ENCODE measurements at regions not wholly inside any gene's neighbourhood (a gene's known extent, or its start where the extent isn't known, plus 50 kb on each side); places are given as distances from the start of the nearest gene placed in this dataset.

- Histone ChIP-seq H3K27me3 (ENCODE audit: control insufficient read depth in 1 of 2, insufficient read depth in 2 of 2, low read length in 2 of 2) (no peaks in the 10 kb centered on the region), H3K9me3 (ENCODE audit: control insufficient read depth in 2 of 2, insufficient read depth in 1 of 2, low read depth in 1 of 2, low read length in 1 of 2) (no peaks in the 10 kb centered on the region), H3K4me1 (ENCODE audit: control insufficient read depth in 2 of 2, insufficient read depth in 2 of 2, low read length in 1 of 2) (no peaks in the 10 kb centered on the region), H3K4me3 (ENCODE audit: low read depth in 1 of 2, low read length in 2 of 2) (no peak overlapping the region), H3K36me3 (ENCODE audit: control insufficient read depth in 2 of 2, insufficient read depth in 2 of 2, low read length in 1 of 2) (no peaks in the 10 kb centered on the region), H3K27ac (ENCODE audit: low read depth in 2 of 2, low read length in 1 of 2) (no peak overlapping the region)
- 83 to 87% methylated on average over 7 of the region's 7 CpGs for WGBS, 2 donors
Observed at GRCh38 chr4:111681751-111682150, 463.5 kb upstream of the FAM241A start.

- Histone ChIP-seq H3K9me3 (ENCODE audit: control insufficient read depth in 2 of 2, insufficient read depth in 1 of 2, low read depth in 1 of 2, low read length in 1 of 2) (no peaks in the 10 kb centered on the region), H3K4me3 (ENCODE audit: low read depth in 1 of 2, low read length in 2 of 2) (no peak overlapping the region), H3K4me1 (ENCODE audit: control insufficient read depth in 2 of 2, insufficient read depth in 2 of 2, low read length in 1 of 2) (no peaks in the 10 kb centered on the region), H3K27me3 (ENCODE audit: control insufficient read depth in 1 of 2, insufficient read depth in 2 of 2, low read length in 2 of 2) (no peaks in the 10 kb centered on the region), H3K27ac (ENCODE audit: low read depth in 2 of 2, low read length in 1 of 2) (no peak overlapping the region), H3K36me3 (ENCODE audit: control insufficient read depth in 2 of 2, insufficient read depth in 2 of 2, low read length in 1 of 2) (no peaks in the 10 kb centered on the region)
- 91% methylated on average over 3 of the region's 3 CpGs for WGBS, 2 donors
Observed at GRCh38 chr4:111685205-111685604, 460.0 kb upstream of the FAM241A start.

- H3K9me3 ChIP-seq (ENCODE audit: control insufficient read depth in 2 of 2, insufficient read depth in 1 of 2, low read depth in 1 of 2, low read length in 1 of 2) = no peaks in the 10 kb centered on the region
- H3K36me3 ChIP-seq (ENCODE audit: control insufficient read depth in 2 of 2, insufficient read depth in 2 of 2, low read length in 1 of 2) = no peaks in the 10 kb centered on the region
- no peaks in the 10 kb centered on the region for H3K27me3 ChIP-seq (ENCODE audit: control insufficient read depth in 1 of 2, insufficient read depth in 2 of 2, low read length in 2 of 2)
- H3K27ac ChIP-seq (ENCODE audit: low read depth in 2 of 2, low read length in 1 of 2) = no peak overlapping the region
- no peak overlapping the region for H3K4me3 ChIP-seq (ENCODE audit: low read depth in 1 of 2, low read length in 2 of 2)
- H3K4me1 ChIP-seq (ENCODE audit: control insufficient read depth in 2 of 2, insufficient read depth in 2 of 2, low read length in 1 of 2) = no peaks in the 10 kb centered on the region
Observed at GRCh38 chr4:111689214-111689613, 456.0 kb upstream of the FAM241A start.

GRCh38 chr4:111689731-111690130 is 455.5 kb upstream of the FAM241A start:
- no peak overlapping the region for H3K27ac ChIP-seq (ENCODE audit: low read depth in 2 of 2, low read length in 1 of 2)
- H3K4me1 ChIP-seq (ENCODE audit: control insufficient read depth in 2 of 2, insufficient read depth in 2 of 2, low read length in 1 of 2) = no peaks in the 10 kb centered on the region
- no peak overlapping the region for H3K4me3 ChIP-seq (ENCODE audit: low read depth in 1 of 2, low read length in 2 of 2)
- no peaks in the 10 kb centered on the region for H3K36me3 ChIP-seq (ENCODE audit: control insufficient read depth in 2 of 2, insufficient read depth in 2 of 2, low read length in 1 of 2)
- H3K27me3 ChIP-seq (ENCODE audit: control insufficient read depth in 1 of 2, insufficient read depth in 2 of 2, low read length in 2 of 2) = no peaks in the 10 kb centered on the region
- WGBS, 2 donors = 34 to 37% methylated on average over 1 of the region's 1 CpG
- H3K9me3 ChIP-seq (ENCODE audit: control insufficient read depth in 2 of 2, insufficient read depth in 1 of 2, low read depth in 1 of 2, low read length in 1 of 2) = no peaks in the 10 kb centered on the region

- Histone ChIP-seq H3K4me3 (ENCODE audit: low read depth in 1 of 2, low read length in 2 of 2) (no peak overlapping the region), H3K27ac (ENCODE audit: low read depth in 2 of 2, low read length in 1 of 2) (no peak overlapping the region), H3K27me3 (ENCODE audit: control insufficient read depth in 1 of 2, insufficient read depth in 2 of 2, low read length in 2 of 2) (no peaks in the 10 kb centered on the region), H3K36me3 (ENCODE audit: control insufficient read depth in 2 of 2, insufficient read depth in 2 of 2, low read length in 1 of 2) (no peaks in the 10 kb centered on the region), H3K4me1 (ENCODE audit: control insufficient read depth in 2 of 2, insufficient read depth in 2 of 2, low read length in 1 of 2) (no peaks in the 10 kb centered on the region), H3K9me3 (ENCODE audit: control insufficient read depth in 2 of 2, insufficient read depth in 1 of 2, low read depth in 1 of 2, low read length in 1 of 2) (no peaks in the 10 kb centered on the region)
- WGBS, 2 donors = 49 to 58% methylated on average over 2 of the region's 2 CpGs
Observed at GRCh38 chr4:111693758-111694157, 451.5 kb upstream of the FAM241A start.

- no peaks in the 10 kb centered on the region for H3K9me3 ChIP-seq (ENCODE audit: control insufficient read depth in 2 of 2, insufficient read depth in 1 of 2, low read depth in 1 of 2, low read length in 1 of 2)
- no peak overlapping the region for H3K4me3 ChIP-seq (ENCODE audit: low read depth in 1 of 2, low read length in 2 of 2)
- H3K27me3 ChIP-seq (ENCODE audit: control insufficient read depth in 1 of 2, insufficient read depth in 2 of 2, low read length in 2 of 2) = no peaks in the 10 kb centered on the region
- WGBS, 2 donors = 88 to 94% methylated on average over 2 of the region's 2 CpGs
- no peak overlapping the region for H3K27ac ChIP-seq (ENCODE audit: low read depth in 2 of 2, low read length in 1 of 2)
- no peaks in the 10 kb centered on the region for H3K36me3 ChIP-seq (ENCODE audit: control insufficient read depth in 2 of 2, insufficient read depth in 2 of 2, low read length in 1 of 2)
- no peaks in the 10 kb centered on the region for H3K4me1 ChIP-seq (ENCODE audit: control insufficient read depth in 2 of 2, insufficient read depth in 2 of 2, low read length in 1 of 2)
Observed at GRCh38 chr4:111695677-111696076, 449.6 kb upstream of the FAM241A start.

GRCh38 chr4:111696505-111696904 is 448.7 kb upstream of the FAM241A start:
- 31 to 47% methylated on average over 2 of the region's 2 CpGs for WGBS, 2 donors
- no peak overlapping the region for H3K27ac ChIP-seq (ENCODE audit: low read depth in 2 of 2, low read length in 1 of 2)
- H3K4me3 ChIP-seq (ENCODE audit: low read depth in 1 of 2, low read length in 2 of 2) = no peak overlapping the region
- no peaks in the 10 kb centered on the region for H3K36me3 ChIP-seq (ENCODE audit: control insufficient read depth in 2 of 2, insufficient read depth in 2 of 2, low read length in 1 of 2)
- no peaks in the 10 kb centered on the region for H3K27me3 ChIP-seq (ENCODE audit: control insufficient read depth in 1 of 2, insufficient read depth in 2 of 2, low read length in 2 of 2)
- no peaks in the 10 kb centered on the region for H3K9me3 ChIP-seq (ENCODE audit: control insufficient read depth in 2 of 2, insufficient read depth in 1 of 2, low read depth in 1 of 2, low read length in 1 of 2)
- H3K4me1 ChIP-seq (ENCODE audit: control insufficient read depth in 2 of 2, insufficient read depth in 2 of 2, low read length in 1 of 2) = no peaks in the 10 kb centered on the region

GRCh38 chr4:111697176-111697942 is 447.9 kb upstream of the FAM241A start:
- Histone ChIP-seq H3K27me3 (ENCODE audit: control insufficient read depth in 1 of 2, insufficient read depth in 2 of 2, low read length in 2 of 2) (no peaks in the 10 kb centered on the region), H3K27ac (ENCODE audit: low read depth in 2 of 2, low read length in 1 of 2) (no peak overlapping the region), H3K4me1 (ENCODE audit: control insufficient read depth in 2 of 2, insufficient read depth in 2 of 2, low read length in 1 of 2) (no peaks in the 10 kb centered on the region), H3K36me3 (ENCODE audit: control insufficient read depth in 2 of 2, insufficient read depth in 2 of 2, low read length in 1 of 2) (no peaks in the 10 kb centered on the region), H3K4me3 (ENCODE audit: low read depth in 1 of 2, low read length in 2 of 2) (no peak overlapping the region), H3K9me3 (ENCODE audit: control insufficient read depth in 2 of 2, insufficient read depth in 1 of 2, low read depth in 1 of 2, low read length in 1 of 2) (no peaks in the 10 kb centered on the region)
- WGBS, 2 donors = 21% methylated on average over 2 of the region's 2 CpGs

GRCh38 chr4:111698361-111698760 is 446.9 kb upstream of the FAM241A start:
- Histone ChIP-seq H3K9me3 (ENCODE audit: control insufficient read depth in 2 of 2, insufficient read depth in 1 of 2, low read depth in 1 of 2, low read length in 1 of 2) (no peaks in the 10 kb centered on the region), H3K4me3 (ENCODE audit: low read depth in 1 of 2, low read length in 2 of 2) (no peak overlapping the region), H3K27ac (ENCODE audit: low read depth in 2 of 2, low read length in 1 of 2) (no peak overlapping the region), H3K4me1 (ENCODE audit: control insufficient read depth in 2 of 2, insufficient read depth in 2 of 2, low read length in 1 of 2) (no peaks in the 10 kb centered on the region), H3K27me3 (ENCODE audit: control insufficient read depth in 1 of 2, insufficient read depth in 2 of 2, low read length in 2 of 2) (no peaks in the 10 kb centered on the region), H3K36me3 (ENCODE audit: control insufficient read depth in 2 of 2, insufficient read depth in 2 of 2, low read length in 1 of 2) (no peaks in the 10 kb centered on the region)

- Histone ChIP-seq H3K36me3 (ENCODE audit: control insufficient read depth in 2 of 2, insufficient read depth in 2 of 2, low read length in 1 of 2) (no peaks in the 10 kb centered on the region), H3K27ac (ENCODE audit: low read depth in 2 of 2, low read length in 1 of 2) (no peak overlapping the region), H3K27me3 (ENCODE audit: control insufficient read depth in 1 of 2, insufficient read depth in 2 of 2, low read length in 2 of 2) (no peaks in the 10 kb centered on the region), H3K9me3 (ENCODE audit: control insufficient read depth in 2 of 2, insufficient read depth in 1 of 2, low read depth in 1 of 2, low read length in 1 of 2) (no peaks in the 10 kb centered on the region), H3K4me1 (ENCODE audit: control insufficient read depth in 2 of 2, insufficient read depth in 2 of 2, low read length in 1 of 2) (no peaks in the 10 kb centered on the region), H3K4me3 (ENCODE audit: low read depth in 1 of 2, low read length in 2 of 2) (no peak overlapping the region)
Observed at GRCh38 chr4:111699165-111699564, 446.1 kb upstream of the FAM241A start.
